Jurkat, Clone E6-1 (cell line): ENCODE measurements at regions not wholly inside any gene's neighbourhood (a gene's known extent, or its start where the extent isn't known, plus 50 kb on each side); places are given as distances from the start of the nearest gene placed in this dataset.

Source experiments
- DNase-seq: peaks from one replicate; pipeline ENCODE4 v3.0.0-alpha.2; 2011; ENCODE audit warnings: low read depth, low spot score
- H3K4me3 ChIP-seq: 2 replicates; pipeline ENCODE4 v1.5.1; 2011; ENCODE audit warnings: mild to moderate bottlenecking, low read length, control low read depth, moderate library complexity

- H3K4me3 ChIP-seq = no peak overlapping the region
- DNase-seq = no peak
Observed at GRCh38 chr13:79830426-79830825, 349.5 kb downstream of the NDFIP2 start.

GRCh38 chr13:79829880-79830279, 348.9 kb downstream of the NDFIP2 start:
- H3K4me3 ChIP-seq = no peak overlapping the region

GRCh38 chr13:79825959-79826358, 345.0 kb downstream of the NDFIP2 start:
- H3K4me3 ChIP-seq = no peak overlapping the region
- DNase-seq = no peak

More at GRCh38 chr13:79829880-79830279, 348.9 kb downstream of the NDFIP2 start:
- no peak for DNase-seq

- H3K4me3 ChIP-seq = no peak overlapping the region
- DNase-seq = no peak
Observed at GRCh38 chr13:79815041-79815440, 334.1 kb downstream of the NDFIP2 start.

GRCh38 chr13:79812070-79812850, 331.3 kb downstream of the NDFIP2 start:
- H3K4me3 ChIP-seq = no peak overlapping the region
- DNase-seq = no peak

GRCh38 chr13:79811170-79811569, 330.2 kb downstream of the NDFIP2 start:
- DNase-seq = no peak
- H3K4me3 ChIP-seq = no peak overlapping the region

GRCh38 chr13:79810669-79811068, 329.7 kb downstream of the NDFIP2 start:
- no peak for DNase-seq
- H3K4me3 ChIP-seq = no peak overlapping the region

GRCh38 chr13:79810018-79810417, 329.1 kb downstream of the NDFIP2 start:
- no peak overlapping the region for H3K4me3 ChIP-seq
- no peak for DNase-seq

- no peak for DNase-seq
- H3K4me3 ChIP-seq = no peak overlapping the region
Observed at GRCh38 chr13:79808475-79808874, 327.5 kb downstream of the NDFIP2 start.

GRCh38 chr13:79807554-79807953, 326.6 kb downstream of the NDFIP2 start:
- H3K4me3 ChIP-seq = no peak overlapping the region
- no peak for DNase-seq

- H3K4me3 ChIP-seq = no peak overlapping the region
- DNase-seq = no peak
Observed at GRCh38 chr13:79806821-79807220, 325.9 kb downstream of the NDFIP2 start.

- no peak for DNase-seq
- no peak overlapping the region for H3K4me3 ChIP-seq
Observed at GRCh38 chr13:79805317-79805716, 324.4 kb downstream of the NDFIP2 start.

- no peak for DNase-seq
- H3K4me3 ChIP-seq = no peak overlapping the region
Observed at GRCh38 chr13:79803989-79804388, 323.0 kb downstream of the NDFIP2 start.

GRCh38 chr13:79803296-79803695, 322.3 kb downstream of the NDFIP2 start:
- no peak for DNase-seq
- no peak overlapping the region for H3K4me3 ChIP-seq

GRCh38 chr13:79802389-79803085, 321.6 kb downstream of the NDFIP2 start:
- DNase-seq = no peak
- no peak overlapping the region for H3K4me3 ChIP-seq

GRCh38 chr13:79799059-79799867, 318.3 kb downstream of the NDFIP2 start:
- DNase-seq = no peak
- no peak overlapping the region for H3K4me3 ChIP-seq

GRCh38 chr13:79796136-79796535, 315.2 kb downstream of the NDFIP2 start:
- no peak for DNase-seq
- no peak overlapping the region for H3K4me3 ChIP-seq

GRCh38 chr13:79794931-79795330, 314.0 kb downstream of the NDFIP2 start:
- no peak overlapping the region for H3K4me3 ChIP-seq
- no peak for DNase-seq

GRCh38 chr13:79792716-79793115, 311.8 kb downstream of the NDFIP2 start:
- no peak for DNase-seq
- H3K4me3 ChIP-seq = no peak overlapping the region
